A673 (cell line): ENCODE measurements at regions not wholly inside any gene's neighbourhood (a gene's known extent, or its start where the extent isn't known, plus 50 kb on each side); places are given as distances from the start of the nearest gene placed in this dataset.
"Not testable (repeated sequence)": the region's sequence is repeated elsewhere in the genome, so short reads cannot be mapped to it uniquely, and the experiment has no call there.

Experiments
- BruUV-seq: library from RNA; stranded (reverse); fragments of 400-500 nt; replicated peaks from 2 replicates; lab custom pipeline; 2021; lab: Mats Ljungman, UMichigan
- CTCF ChIA-PET: fragments of 300-600 bp; sonication (Branson Sonifier 250); formaldehyde crosslinking; loops from one replicate; lab custom pipeline; 2022; ENCODE audit warnings: antibody characterized with exemption; lab: Charles Lee
- POLR2A ChIA-PET: fragments of 300-600 bp; sonication (Branson Sonifier 250); formaldehyde crosslinking; loops from one replicate; lab custom pipeline; 2022; ENCODE audit warnings: antibody characterized with exemption; ENCODE audit not compliant: low non-redundant PET; lab: Charles Lee
- DNase-seq: peaks from one replicate; pipeline ENCODE4 v3.0.0-alpha.2; 2015; ENCODE audit warnings: low spot score
- H3K27ac ChIP-seq: fragments of 200-600 bp; sonication (generic); 2 replicates; pipeline ENCODE4 v1.5.1; 2016; ENCODE audit warnings: mixed run types, low read depth, mild to moderate bottlenecking, mixed read lengths, antibody characterized with exemption, low read length; ENCODE audit not compliant: poor library complexity, severe bottlenecking
- H3K27me3 ChIP-seq: fragments of 200-600 bp; sonication (generic); replicated peaks from 2 replicates; pipeline ENCODE4 v1.6.1; 2017; ENCODE audit warnings: mixed run types, low read depth, mild to moderate bottlenecking, mixed read lengths, antibody characterized with exemption, low read length; ENCODE audit not compliant: insufficient read depth, poor library complexity
- H3K36me3 ChIP-seq: fragments of 200-600 bp; sonication (generic); 2 replicates; pipeline ENCODE4 v1.6.1; 2016; ENCODE audit warnings: mixed run types, mild to moderate bottlenecking, mixed read lengths, antibody characterized with exemption, low read length; ENCODE audit not compliant: insufficient read depth, poor library complexity, severe bottlenecking
- H3K4me1 ChIP-seq: fragments of 200-600 bp; sonication (generic); 2 replicates; pipeline ENCODE4 v1.6.1; 2017; ENCODE audit warnings: mixed run types, mild to moderate bottlenecking, mixed read lengths, antibody characterized with exemption, low read length; ENCODE audit not compliant: insufficient read depth, poor library complexity, severe bottlenecking
- H3K4me3 ChIP-seq: fragments of 200-600 bp; sonication (generic); 2 replicates; pipeline ENCODE4 v1.5.1; 2016; ENCODE audit warnings: low read depth, mixed run types, mild to moderate bottlenecking, mixed read lengths, low read length; ENCODE audit not compliant: poor library complexity, severe bottlenecking
- H3K9me3 ChIP-seq: fragments of 200-600 bp; sonication (generic); 2 replicates; pipeline ENCODE4 v1.6.1; 2016; ENCODE audit warnings: mixed run types, low read depth, mild to moderate bottlenecking, mixed read lengths, antibody characterized with exemption, low read length; ENCODE audit not compliant: poor library complexity, severe bottlenecking
- CTCF ChIP-seq: fragments of 300-800, 200-600 bp; sonication (generic); conservative IDR thresholded peaks from 2 replicates; pipeline ENCODE4 v1.5.1; 2017; ENCODE audit warnings: low read depth, mild to moderate bottlenecking, antibody characterized with exemption, low read length, moderate library complexity, mixed read lengths
- EZH2 ChIP-seq: fragments of 200-600 bp; sonication (generic); IDR thresholded peaks from 2 replicates; pipeline ENCODE4 v1.6.1; 2017; ENCODE audit warnings: borderline replicate concordance, low read depth, mild to moderate bottlenecking, mixed read lengths, antibody characterized with exemption, low read length; ENCODE audit not compliant: poor library complexity, severe bottlenecking
- intact Hi-C: fragments of 100-400 bp; cut with micrococcal nuclease; formaldehyde crosslinking; loops from one replicate; pipeline ENCODE4 v1.10.0; 2022; ENCODE audit not compliant: unreplicated experiment

- Histone ChIP-seq H3K27ac (no peak overlapping the region), H3K27me3 (no peaks in the 10 kb centered on the region), H3K4me1 (no peaks in the 10 kb centered on the region), H3K9me3 (no peaks in the 10 kb centered on the region), H3K36me3 (no peaks in the 10 kb centered on the region), H3K4me3 (no peak overlapping the region)
- POLR2A ChIA-PET = no interaction called here
- DNase-seq = peak; percentile 84
- TF ChIP-seq CTCF (peak; percentile 83), EZH2 (no peak)
- intact Hi-C loops = loop anchor here (2.0 to 5.0 kb wide), 2 partner anchors 343 to 444 kb away; partner anchors contain the start of gene NPY
- no TSS peak for BruUV-seq
- CTCF ChIA-PET = interaction anchor here (0.5 to 1.6 kb wide), 8 partner anchors 57 to 777 kb away, joined by 3 to 9 read pairs (median 3); no protein-coding TSS in a partner anchor
Measured at GRCh38 chr7:23938937-23939552, 229.0 kb downstream of the STK31 start.

GRCh38 chr7:23939747-23940146 is 229.7 kb downstream of the STK31 start:
- not testable (repeated sequence) for BruUV-seq

GRCh38 chr7:23941551-23941950 is 231.5 kb downstream of the STK31 start:
- no peaks in the 10 kb centered on the region for H3K9me3 ChIP-seq
- no peak for TF ChIP-seq CTCF
- no peak for TF ChIP-seq EZH2
- no peaks in the 10 kb centered on the region for H3K27me3 ChIP-seq
- no peak overlapping the region for H3K4me3 ChIP-seq
- intact Hi-C loops = no loop called here
- DNase-seq = no peak
- H3K27ac ChIP-seq = no peak overlapping the region
- ChIA-PET CTCF (no interaction called here), POLR2A (no interaction called here)
- no peaks in the 10 kb centered on the region for H3K4me1 ChIP-seq
- H3K36me3 ChIP-seq = no peaks in the 10 kb centered on the region
- BruUV-seq = no TSS peak

More at GRCh38 chr7:23939747-23940146, 229.7 kb downstream of the STK31 start:
- H3K27me3 ChIP-seq, H3K27ac ChIP-seq, H3K9me3 ChIP-seq, H3K4me3 ChIP-seq, H3K36me3 ChIP-seq, POLR2A ChIA-PET, DNase-seq, H3K4me1 ChIP-seq: not testable (repeated sequence)
- CTCF ChIA-PET = interaction anchor here (0.5 to 1.6 kb wide), 4 partner anchors 56 to 442 kb away, joined by 3 to 9 read pairs (median 6); no protein-coding TSS in a partner anchor
- intact Hi-C loops = loop anchor here (2.0 to 5.0 kb wide), 2 partner anchors 343 to 443 kb away; partner anchors contain the start of gene NPY
